Stimulated activated CD8-positive, alpha-beta memory T cell treated with anti-CD3 and anti-CD28 coated beads, Interleukin-12 subunit alpha, Interleukin-12 subunit beta, amount 100 ng/mL, for 4 hours (primary cell): ENCODE measurements at regions not wholly inside any gene's neighbourhood (a gene's known extent, or its start where the extent isn't known, plus 50 kb on each side); places are given as distances from the start of the nearest gene placed in this dataset.

ENCODE experiments used
- DNase-seq: peaks from one replicate; pipeline ENCODE4 v3.0.0-alpha.2; 2020; ENCODE audit warnings: low read depth

DNA sequence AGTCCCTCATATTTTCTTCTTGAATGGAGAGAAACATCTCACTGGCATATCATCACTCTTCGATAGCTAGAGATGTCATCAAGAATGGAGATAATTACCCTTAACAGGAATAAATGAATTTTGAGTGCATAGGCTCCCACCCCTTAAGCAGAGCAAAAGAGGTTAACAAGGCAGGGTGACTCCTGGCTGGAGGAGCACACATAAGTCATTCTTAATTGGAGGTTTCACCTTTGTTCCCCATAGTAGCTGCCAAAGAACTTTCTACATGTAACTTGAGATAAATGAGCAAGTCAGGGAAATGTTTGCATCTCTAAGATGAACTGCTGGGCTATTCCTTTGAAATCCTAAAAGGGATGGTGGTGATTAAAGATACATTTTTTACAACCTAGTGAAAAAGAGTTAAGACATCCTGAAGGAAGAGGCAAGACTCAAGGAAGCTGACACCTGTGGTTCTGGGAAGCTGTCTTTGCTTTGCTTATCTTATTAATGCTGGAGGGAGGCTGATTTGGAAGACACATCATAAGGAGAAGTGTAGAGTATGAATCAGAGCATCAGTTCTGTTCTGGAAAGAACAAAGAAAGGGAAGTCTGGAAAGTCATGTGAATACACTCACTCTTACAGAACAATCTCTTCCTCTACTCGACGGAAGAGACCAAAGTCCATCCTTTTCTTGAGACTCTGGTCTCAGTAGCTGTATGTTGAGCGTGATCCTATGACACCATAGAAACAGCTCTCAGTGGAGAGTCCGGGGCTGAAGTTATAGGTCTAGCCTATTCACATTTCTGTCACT lies 326.3 kb downstream of the OSTF1 start:
- no peak for DNase-seq

DNA sequence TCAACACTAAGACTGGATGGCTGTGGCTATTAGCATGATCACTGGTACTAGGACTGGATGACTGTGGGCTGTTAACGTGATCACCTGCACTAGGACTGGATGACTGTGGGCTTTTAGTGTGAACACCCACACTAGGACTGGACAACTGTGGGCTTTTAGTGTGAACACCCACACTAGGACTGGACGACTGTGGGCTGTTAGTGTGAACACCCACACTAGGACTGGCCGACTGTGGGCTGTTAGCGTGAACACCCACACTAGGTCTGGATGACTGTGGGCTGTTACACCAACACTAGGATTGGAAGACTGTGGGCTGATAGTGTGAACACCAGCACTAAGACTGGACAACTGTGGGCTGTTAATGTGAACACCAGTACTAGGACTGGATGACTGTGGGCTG lies 329.2 kb downstream of the OSTF1 start:
- no peak for DNase-seq

DNA sequence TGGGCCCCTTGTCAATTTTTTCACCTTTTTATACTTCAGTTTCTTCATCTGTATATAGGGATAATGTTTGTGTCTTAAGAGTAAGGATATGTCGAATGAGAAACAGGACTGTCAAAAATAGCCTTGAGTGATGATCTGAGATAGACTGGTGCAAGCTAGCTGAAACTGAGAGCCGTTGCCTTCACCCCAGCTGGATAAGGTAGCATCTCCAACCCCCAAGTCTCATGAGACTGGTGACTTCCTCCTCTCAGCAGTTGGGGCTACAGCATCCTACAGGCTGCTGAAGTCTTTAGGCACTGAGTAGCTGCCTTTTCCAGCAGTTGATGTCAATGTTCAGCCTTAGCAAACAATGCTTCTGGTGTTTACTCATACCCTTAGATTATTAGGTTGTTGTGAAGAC lies 330.2 kb downstream of the OSTF1 start:
- no peak for DNase-seq

DNA sequence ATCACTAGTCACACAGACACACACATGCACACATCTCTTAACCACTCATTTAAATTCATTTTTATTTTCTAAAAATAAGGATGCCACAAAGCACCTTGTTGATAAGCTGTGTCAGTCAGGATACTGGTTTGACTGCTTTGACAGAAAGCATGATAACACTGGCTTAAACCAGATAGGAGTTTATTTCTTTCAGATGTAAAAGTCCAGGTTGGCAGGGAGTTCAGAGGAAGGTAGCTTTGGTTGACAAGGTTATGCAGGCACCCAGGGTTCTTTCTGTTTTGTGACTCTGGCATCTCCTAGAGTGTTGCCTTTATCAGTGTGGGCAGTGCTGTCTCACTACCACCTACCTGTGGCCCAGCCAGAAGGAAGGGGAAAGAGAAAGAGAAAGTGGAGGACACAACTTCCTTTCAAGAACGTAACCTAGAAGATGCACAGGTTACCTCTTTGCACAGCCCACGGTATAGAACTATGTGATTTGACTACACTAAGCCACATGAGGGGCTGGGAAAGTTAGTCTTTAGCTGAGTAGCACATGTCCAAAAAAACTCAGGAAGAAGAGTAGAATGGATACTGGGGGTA lies 334.7 kb downstream of the OSTF1 start:
- DNase-seq = no peak

GRCh38 chr9:75429531-75430475 lies 341.5 kb downstream of the OSTF1 start:
- DNase-seq = no peak

- DNase-seq = no peak
These were observed 343.1 kb downstream of the OSTF1 start for GRCh38 chr9:75431375-75431774.

- no peak for DNase-seq
These were observed 344.1 kb downstream of the OSTF1 start for GRCh38 chr9:75432386-75432785.

- DNase-seq = no peak
These were observed 344.6 kb downstream of the OSTF1 start for GRCh38 chr9:75432888-75433287.

DNA sequence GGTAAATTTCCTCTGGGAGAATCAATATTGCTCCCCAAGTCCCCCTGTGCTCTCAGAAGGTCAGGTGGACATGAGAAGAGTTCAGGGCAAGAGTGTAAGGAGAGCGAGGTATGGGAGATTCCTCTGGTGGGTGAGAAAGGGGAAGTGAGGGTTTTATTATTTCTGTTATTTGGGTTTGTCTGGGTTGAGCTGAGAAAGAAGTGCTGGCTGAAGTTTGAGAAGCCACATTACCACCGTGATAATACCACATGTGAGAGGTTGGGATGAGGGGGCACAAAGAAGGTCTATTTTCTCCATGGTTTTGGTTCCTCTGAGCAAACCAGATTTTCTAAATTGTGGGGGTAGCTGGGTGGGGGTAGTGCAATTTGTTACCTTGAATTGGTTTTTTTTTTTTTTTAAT lies 350.4 kb downstream of the OSTF1 start:
- no peak for DNase-seq

DNA sequence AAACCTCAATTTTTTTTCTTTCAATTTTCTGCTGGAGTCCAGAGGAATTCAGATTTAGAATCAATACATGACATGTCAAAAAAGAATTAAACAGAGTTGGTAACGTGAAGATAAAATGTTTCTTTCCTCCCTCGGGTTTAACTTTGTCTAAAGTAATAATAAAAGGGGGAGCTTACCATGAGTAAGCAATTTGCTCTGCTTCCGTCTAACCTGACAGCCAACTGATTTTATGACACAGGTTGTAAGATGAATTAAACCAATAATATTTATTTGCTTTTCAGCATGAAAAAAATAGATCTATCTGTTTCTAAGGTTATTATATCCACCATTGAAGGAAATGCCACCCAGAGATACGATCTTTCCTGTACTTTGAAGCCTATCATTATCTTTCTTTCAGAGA lies 352.6 kb downstream of the OSTF1 start:
- no peak for DNase-seq

DNA sequence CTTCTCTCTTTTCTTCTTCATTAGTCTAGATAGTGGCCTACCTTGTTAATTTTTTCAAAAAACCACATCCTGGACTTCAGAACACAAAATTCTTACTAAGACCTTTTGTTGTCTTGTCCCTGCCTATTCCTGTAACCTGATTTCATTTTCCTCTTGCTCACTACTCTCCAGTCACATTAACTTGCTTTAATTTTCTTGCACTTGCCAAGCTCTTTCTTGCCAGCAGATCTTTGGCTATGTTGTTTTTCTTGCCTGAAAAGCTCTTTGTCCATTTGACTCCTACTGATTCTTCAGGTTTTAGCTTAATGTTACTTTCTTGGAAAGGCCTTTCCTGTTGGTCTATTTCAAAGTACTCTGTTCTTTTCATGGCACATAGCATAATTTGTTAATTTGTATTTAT lies 356.8 kb downstream of the OSTF1 start:
- DNase-seq = no peak

DNA sequence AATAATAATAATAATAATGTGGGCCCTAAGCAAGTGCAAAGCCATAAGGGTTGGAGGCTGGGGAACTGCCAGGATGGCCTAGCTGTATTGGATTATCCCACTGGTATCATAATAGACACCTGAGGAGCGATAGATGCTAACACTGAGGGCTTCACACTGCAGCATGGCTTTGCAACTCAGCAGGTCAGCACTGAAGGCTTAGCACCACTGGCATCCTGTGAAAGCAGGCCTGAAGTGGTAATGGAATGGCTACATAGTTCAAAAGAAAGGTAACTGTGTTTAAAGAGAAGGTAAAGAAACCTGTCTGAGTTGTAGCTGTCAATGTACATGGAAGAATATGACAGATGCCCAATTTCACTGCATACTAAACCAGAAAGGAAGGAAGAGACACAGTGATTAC lies 359.0 kb downstream of the OSTF1 start:
- no peak for DNase-seq

DNA sequence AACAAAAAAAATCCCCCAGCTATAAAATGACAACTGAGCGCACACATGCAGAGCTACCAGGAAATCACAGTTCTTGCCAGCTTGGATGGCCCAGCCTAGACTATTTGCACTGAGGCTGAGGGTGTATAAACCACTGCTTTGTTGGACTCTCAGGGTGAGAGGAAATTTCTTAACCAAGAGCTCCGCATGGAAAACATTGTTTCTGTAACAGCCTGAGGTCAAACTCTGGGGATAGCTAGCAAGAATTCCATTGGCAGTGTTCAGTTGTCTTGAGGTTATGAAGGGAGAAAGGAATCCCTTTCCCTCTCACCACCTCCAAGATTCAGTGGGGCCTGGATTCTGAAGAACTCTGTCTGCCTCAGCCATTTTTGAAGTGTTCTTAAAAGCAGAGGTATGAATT lies 360.0 kb downstream of the OSTF1 start:
- DNase-seq = no peak

DNA sequence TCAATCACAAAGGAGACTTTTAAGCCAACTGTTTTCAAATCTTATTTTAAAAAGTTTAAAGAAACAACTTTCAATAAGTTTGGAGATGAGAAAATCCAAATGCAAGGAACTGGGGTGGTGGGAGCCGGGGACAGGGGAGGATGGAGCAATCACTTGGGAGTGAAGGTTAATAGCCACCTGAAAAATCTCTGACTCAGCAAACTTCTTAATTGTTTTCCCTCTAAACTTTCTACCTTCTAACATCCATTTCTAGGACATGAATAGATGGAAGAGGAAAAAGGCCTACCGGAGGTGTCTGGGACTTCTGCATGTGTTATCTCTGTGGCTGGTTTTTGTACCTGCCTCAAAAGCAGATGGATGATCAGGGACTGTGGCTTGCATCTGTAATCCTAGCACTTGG lies 360.6 kb downstream of the OSTF1 start:
- no peak for DNase-seq

DNA sequence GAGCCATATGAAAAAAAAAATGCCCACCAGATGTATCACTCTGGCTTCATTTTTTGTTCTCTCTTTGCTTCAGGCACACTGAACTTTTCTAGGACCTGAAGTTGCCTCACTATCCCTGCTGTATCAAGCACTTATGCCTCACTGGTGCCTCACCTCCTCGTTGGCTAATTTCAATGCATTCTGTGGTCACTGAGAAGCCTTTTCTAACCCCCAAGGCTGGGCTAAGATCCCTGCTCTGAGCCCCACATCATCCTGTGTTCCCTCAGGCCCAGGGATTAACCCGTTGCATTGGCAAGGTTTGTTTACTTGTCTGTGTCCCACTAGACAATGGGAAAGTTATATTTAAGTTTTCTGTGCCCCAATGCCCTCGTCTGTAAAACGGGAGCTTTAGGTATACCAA lies 362.7 kb downstream of the OSTF1 start:
- no peak for DNase-seq

- no peak for DNase-seq
These were observed 363.2 kb downstream of the OSTF1 start for GRCh38 chr9:75451505-75451904.

DNA sequence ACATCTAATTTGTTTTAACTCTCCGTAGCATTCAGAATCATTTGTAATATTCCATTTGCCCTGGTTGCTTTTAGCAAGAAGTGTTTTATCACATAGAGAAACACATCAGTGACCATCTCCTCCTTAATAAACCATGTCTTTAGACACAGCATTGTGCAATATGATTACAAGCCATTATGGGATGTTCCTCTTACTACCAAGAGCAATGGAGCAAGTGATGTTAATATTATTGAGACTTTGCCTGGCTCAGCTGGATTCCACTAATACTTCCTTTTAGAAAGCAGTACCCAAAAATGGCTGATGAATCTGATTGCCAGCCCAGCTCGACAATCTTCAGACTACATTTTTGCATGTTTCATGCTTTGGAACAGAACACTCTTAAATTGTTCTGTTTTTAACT lies 364.2 kb downstream of the OSTF1 start:
- DNase-seq = no peak

GRCh38 chr9:75454043-75454442 lies 365.7 kb downstream of the OSTF1 start:
- no peak for DNase-seq

- no peak for DNase-seq
These were observed 366.6 kb downstream of the OSTF1 start for GRCh38 chr9:75454891-75455290.

GRCh38 chr9:75455444-75455921 lies 367.2 kb downstream of the OSTF1 start:
- no peak for DNase-seq

GRCh38 chr9:75456698-75457097 lies 368.4 kb downstream of the OSTF1 start:
- DNase-seq = no peak

DNA sequence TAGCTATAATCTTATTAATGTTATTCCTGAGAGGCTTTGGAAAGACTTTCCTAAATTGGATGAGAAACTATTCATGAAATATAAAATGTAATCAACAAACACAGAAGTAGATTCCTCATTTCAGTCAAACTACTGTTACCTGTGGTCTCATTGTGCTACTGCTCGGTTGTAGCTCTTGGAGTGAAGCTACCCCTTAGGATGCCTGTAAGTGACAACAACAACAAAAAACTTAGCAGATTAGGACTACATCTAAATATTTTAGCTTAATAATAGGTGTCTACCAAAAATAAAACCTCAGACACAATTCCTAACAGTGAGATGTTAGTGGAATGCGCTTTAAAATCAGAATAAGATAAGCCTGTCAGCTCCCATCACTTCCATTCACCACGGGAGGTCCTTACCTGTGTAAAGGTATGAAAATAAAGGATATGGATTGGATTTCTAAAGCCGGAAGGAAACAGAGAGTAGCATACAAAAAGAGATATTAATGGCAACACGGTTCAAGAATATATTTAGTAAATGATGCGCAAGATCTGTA lies 369.2 kb downstream of the OSTF1 start:
- no peak for DNase-seq
